ENCODE measurements at regions not wholly inside any gene's neighbourhood (a gene's known extent, or its start where the extent isn't known, plus 50 kb on each side); places are given as distances from the start of the nearest gene placed in this dataset.

DNA sequence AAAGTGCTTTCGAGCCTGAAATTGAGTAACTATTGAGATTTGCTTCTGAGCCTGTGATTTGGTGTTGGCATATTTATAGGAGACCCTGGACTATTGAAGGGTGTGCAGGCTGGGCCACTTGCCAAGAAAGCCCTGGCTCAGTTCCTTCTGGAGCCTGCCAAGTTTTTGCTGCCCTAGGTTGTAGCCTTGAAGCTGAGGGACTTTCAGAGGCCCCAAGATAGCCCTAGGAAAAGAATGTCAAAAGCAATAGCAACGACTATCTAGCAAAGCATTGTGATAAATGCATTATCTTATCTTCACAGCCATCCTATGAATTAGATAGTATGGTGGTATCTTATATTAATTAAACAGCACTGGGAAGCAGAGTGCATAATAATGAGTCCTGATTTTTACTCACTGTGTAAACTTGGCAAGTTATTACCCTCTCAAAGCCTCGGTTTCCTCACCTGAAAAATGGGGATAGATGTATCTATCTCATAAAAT is 473.7 kb upstream of the PODXL start:
- TF ChIP-seq POLR2A (IDR thresholded peaks at IDR 0.05) (no peak), POLR2AphosphoS5 (IDR thresholded peaks at IDR 0.05; ENCODE audit: insufficient read depth in 1 of 2, low read depth in 1 of 2) (no peak)
- TF ChIP-seq, protein P1, sequence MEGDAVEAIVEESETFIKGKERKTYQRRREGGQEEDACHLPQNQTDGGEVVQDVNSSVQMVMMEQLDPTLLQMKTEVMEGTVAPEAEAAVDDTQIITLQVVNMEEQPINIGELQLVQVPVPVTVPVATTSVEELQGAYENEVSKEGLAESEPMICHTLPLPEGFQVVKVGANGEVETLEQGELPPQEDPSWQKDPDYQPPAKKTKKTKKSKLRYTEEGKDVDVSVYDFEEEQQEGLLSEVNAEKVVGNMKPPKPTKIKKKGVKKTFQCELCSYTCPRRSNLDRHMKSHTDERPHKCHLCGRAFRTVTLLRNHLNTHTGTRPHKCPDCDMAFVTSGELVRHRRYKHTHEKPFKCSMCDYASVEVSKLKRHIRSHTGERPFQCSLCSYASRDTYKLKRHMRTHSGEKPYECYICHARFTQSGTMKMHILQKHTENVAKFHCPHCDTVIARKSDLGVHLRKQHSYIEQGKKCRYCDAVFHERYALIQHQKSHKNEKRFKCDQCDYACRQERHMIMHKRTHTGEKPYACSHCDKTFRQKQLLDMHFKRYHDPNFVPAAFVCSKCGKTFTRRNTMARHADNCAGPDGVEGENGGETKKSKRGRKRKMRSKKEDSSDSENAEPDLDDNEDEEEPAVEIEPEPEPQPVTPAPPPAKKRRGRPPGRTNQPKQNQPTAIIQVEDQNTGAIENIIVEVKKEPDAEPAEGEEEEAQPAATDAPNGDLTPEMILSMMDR (IDR thresholded peaks at IDR 0.05): no peak

All from vagina (tissue), 2 donors.